NT2/D1 (cell line): ENCODE measurements at regions not wholly inside any gene's neighbourhood (a gene's known extent, or its start where the extent isn't known, plus 50 kb on each side); places are given as distances from the start of the nearest gene placed in this dataset.

Experiments used
- SUZ12 ChIP-seq: IDR thresholded peaks from 2 replicates; pipeline ENCODE4 v1.6.1; 2011; ENCODE audit not compliant: insufficient read length, insufficient read depth; ENCODE audit errors: extremely low read depth
- YY1 ChIP-seq: IDR thresholded peaks from 2 replicates; pipeline ENCODE4 v1.6.1; 2011; ENCODE audit not compliant: insufficient read length, insufficient read depth
- ZNF274 ChIP-seq: IDR thresholded peaks from 2 replicates; pipeline ENCODE4 v1.6.1; 2011; ENCODE audit warnings: mild to moderate bottlenecking, low read depth, low read length

GRCh38 chr11:23704183-23704582, 792.7 kb upstream of the LUZP2 start:
- TF ChIP-seq YY1 (no peak), SUZ12 (no peak), ZNF274 (no peak)
